ENCODE measurements at regions not wholly inside any gene's neighbourhood (a gene's known extent, or its start where the extent isn't known, plus 50 kb on each side); places are given as distances from the start of the nearest gene placed in this dataset.
"Not testable (repeated sequence)": the region's sequence is repeated elsewhere in the genome, so short reads cannot be mapped to it uniquely, and the experiment has no call there.

DNA sequence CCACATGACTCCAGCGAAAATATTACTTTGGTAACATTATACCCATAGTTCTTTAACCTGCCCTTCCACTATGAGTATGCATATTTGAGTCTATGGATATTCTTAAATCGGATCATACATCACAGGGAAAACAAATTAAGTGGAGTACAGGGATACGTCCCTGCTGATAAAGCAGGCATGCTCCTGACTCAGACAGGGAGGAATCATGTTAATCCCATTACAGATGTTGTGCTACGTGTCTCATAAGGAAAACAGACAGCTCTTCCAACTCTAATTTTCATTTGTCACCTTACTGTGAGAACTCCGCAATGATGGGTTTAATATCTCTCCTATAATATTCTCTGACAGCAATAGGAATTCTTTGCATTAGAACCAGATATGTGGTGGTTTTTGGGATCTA is 469.5 kb upstream of the POM121L12 start:
- DNase-seq = no peak

DNA sequence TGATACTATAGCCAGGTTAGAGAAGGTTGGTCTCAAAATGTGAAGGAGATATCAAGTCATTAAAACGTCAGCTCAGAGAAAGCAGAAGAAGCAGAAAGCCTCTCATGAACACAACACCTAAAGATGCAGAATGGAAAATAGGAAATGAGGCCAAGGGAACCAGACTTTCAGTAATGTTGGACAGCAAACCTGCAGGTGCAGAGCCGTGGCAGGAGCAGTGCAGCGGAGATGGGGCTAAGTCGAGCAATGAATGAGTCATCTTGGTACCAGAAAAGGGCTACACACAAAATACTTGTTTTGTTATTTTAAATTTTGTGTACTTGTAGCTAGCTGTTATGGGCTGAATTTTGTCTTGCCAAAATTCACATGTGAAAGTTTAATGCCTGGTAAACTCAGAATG is 479.6 kb upstream of the POM121L12 start:
- no peak for DNase-seq

DNA sequence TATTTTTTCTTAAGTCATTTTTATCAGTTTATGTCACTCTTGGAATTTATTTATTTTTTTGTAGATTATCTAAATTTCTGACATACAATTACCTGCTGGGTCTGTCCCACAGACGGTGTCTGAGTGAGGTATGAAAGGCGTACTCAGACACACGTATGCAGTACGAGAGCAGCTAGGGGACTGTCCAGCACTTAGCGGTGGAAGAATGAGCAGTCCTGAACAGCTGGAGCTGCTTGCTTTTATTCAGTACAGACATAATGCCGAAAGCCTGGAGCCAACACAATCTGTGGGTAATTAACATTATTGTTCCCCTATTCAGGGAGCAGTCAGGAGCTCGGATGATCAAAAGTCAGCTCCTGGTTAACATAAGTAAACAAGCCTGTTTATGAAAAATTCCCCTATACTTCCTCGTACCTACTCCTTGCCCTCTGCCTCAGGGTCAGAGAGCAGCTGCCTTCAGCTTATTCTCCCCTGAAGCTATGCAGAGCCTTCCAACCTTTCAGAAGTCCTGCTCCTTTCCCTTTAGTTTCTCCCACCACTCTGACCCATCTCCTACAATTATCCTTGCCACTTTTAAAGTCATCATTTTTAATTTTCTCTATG is 488.0 kb upstream of the POM121L12 start:
- no peak for DNase-seq

DNA sequence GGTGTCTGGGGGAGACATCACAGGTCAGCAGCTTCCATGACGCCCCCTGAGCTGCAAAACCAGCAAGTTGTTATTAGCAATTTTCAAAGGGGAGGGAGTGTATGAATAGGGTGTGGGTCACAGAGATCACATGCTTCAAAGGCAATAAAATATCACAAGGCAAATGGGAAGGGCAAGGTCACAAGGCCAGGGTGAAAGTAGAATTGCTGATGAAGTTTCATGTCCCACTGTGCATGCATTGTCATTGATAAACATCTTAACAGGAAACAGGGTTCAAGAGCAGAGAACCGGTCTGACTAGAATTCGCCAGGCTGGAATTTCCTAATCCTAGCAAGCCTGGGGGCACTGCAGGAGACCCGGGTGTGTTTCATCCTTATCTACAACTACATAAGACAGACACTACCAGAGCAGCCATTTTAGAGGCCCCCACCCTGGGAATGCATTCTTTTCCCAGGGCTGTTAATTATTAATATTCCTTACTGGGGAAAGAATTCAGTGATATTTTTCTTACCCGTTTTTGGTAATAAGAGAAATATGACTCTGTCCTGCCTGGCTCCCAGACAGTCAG is 494.2 kb upstream of the POM121L12 start:
- DNase-seq = not testable (repeated sequence)

DNA sequence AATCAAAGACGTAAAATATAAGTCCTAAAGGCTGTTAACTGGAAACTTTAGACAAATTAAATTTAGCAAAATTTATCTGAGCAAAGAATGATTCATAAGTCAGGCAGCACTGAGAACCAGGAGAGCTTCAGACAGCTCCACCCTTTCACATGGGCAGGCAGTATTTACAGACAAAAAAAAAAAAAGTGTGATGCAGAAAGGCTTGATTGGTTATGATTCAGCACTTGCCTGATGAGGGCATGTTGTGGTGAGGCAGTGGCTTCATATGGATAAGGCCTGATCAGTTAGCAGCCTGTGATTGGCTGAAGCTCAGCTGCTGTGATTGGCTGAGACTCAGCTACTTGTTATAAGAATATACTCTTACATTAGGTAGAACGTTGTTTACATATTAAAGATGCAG is 495.4 kb upstream of the POM121L12 start:
- DNase-seq = no peak

DNA sequence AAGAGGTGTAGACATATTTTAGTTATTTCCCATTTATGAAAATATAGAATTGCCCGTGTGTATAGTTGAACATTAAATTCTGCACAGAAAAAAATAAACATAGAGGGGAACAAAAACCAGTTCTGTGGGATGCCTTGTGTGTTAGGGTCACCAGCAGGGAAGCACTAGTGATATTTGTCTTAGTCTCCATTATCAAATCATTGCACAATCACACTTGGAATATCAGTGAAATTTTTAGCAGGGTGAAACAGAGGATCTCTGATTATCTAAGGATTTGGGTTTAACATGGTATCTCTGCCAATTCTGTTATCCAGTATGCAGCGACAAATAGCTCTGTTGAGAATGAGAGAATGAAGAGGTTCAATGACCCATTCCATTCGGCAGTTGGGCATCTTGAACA is 496.0 kb upstream of the POM121L12 start:
- no peak for DNase-seq

DNA sequence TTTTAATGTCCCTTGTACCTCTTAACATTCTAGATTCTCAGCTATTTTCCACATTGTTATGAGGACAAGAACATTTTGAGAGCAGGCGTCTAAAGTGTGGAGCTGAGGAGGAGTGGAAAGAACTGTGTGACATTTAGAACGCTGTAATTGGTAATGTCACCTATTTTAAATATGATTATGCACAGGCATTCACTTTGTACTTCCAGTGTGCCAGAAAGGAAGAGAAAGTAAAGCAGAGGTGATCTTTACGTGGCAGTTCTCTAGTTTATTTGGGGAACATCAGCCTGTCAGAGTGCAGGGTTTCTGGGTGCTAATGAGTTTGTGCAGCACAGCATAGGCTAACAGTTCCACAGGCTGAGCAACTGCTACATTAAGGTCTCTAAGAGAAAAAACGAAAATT is 498.4 kb upstream of the POM121L12 start:
- no peak for DNase-seq

DNA sequence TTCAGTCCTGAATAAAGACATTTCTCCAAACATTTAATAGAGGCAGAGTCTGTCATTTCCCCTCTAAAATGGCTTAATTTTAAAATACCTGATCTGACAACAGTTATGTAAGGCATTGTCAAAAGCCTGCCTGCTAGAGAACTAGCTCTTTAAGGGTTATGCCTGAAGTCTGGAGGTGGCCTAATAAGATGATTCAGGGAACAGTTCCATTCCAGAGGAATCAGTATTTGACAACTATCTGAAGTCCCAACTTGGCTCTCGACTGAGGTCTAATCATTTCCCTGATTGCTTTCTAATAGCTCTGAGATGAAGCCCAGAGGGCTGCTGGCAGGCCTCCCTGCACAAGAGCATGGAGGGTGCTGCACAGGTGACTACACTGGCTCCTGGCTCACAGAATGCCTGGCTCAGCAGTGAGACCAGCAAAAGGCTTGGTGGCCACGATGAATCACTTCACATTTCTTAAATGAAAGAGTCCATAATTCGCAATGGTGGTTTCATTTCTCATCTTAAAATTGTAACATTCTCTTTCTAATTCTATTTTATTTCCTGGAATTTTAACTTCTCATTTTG is 509.6 kb upstream of the POM121L12 start:
- DNase-seq = no peak

DNA sequence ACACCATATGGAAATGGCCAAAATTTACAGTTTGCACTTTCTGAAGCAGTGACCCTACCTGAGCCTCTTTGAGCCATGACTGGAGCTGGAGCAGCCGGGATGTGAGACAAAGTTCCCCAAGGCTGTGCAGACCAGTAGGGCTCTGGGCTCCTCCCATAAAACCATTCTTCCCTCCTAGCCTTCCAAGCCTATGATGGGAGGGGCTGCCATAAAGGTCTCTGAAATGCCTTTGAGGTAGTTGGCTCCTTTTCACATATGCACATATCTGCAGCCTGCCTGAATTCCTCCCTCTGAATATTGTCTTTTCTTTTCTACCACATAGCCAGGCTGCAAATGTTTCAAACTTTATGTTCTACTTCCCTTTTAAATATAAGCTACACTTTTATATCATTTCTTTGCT is 516.6 kb upstream of the POM121L12 start:
- DNase-seq = no peak

DNA sequence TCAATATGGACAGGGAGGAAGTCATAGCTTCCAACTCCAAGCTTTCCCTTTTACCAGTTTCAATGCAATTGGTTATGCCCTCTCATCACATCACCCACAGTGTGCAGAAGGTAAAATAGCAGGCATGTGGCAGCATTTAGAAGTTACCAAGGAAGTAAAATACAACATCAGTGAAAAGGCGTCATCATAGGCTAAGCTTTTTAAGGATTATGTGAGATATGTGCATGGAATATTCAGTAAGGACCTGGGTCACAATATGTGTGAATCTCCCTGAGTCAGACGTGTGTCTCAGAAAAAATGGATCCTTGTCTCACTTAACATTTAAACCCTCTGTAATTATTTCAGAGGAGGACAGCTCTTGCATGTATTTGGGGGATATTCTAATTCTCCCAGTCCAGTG is 522.8 kb upstream of the POM121L12 start:
- DNase-seq = no peak

DNA sequence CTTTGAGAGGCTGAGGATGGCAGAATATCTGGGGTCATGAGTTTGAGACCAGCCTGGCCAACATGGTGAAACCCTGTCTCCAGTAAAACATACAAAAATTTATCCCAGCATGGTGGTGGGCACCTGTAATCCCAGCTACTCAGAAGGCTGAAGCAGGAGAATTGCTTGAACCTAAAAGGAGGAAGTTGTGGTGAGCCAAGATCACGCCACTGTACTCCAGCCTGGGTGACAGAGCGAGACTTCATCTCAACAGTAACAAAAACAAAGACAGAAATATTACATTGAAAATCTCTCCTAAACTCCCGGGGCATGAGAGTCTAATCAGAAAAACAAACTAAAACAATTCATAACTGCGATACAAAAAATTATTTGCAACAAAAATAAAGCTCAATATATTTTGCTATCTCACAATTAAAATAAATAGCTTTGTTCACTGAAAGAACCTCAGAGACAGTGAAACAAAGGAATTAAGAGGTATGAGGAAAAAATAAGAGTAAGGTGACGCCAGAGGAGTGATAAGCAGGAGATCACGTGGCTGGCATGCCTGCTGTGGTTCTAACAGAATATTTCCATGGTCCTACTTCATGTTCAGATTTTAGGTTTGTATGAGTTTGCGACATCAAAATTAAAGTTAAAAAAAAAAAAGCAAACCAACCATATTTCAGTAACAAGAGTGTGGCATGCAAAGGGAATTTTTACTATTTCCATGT is 527.7 kb upstream of the POM121L12 start:
- DNase-seq = no peak

DNA sequence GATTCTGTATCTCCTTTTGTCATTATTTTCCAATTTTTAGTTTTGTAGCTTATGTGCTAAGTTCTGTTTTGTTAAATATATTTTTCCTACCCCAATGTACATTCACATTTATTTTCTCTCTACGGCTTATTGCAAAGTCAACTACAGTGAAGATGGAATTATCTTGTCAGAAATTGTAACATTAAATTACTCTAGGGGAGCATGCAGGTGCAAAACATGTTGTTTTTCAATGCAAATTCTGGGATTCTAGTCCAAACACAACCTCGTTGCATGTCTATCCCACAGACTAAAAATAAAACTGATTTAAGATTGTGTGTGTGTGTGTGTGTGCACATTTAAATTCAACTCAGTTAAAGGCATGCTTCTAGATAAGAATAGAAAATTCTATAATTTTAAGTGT is 529.1 kb upstream of the POM121L12 start:
- no peak for DNase-seq

DNA sequence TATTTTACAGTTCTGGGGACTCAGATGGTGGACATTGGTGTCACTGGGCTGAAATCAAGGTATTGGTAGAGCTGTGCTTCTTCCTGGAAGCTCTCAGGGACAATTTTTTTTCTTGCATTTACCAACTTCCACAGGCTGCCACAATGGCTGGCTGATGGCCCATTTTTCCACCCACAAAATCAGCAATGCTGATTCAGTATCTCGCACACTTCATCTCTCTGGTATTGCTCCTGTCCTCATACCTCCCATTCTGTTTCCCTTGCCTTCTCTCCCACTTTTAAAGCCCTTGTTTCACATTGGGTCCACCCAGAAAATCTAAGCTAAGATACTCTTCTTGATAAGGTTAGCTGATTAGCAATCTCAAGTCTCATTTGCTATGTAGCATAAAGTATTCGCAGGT is 530.9 kb upstream of the POM121L12 start:
- DNase-seq = no peak

DNA sequence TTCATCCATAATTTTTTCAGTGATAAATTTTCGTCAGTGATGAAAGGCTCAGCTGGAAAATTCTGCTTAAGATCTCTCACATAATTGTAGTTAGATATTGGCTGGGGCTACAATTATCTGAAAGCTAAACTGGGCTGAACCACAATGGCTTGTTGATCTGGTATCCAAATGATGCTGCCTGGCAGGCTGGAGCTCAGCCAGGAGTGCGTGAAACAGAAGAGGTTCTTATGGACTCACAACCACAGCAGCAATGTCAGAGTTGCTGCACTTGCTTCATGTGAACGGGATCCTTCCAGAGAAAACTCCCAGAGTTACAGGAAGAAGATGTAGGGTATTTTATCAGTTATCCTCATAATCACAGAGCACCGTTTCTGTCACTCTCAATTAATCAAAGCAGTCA is 533.2 kb upstream of the POM121L12 start:
- DNase-seq = no peak

DNA sequence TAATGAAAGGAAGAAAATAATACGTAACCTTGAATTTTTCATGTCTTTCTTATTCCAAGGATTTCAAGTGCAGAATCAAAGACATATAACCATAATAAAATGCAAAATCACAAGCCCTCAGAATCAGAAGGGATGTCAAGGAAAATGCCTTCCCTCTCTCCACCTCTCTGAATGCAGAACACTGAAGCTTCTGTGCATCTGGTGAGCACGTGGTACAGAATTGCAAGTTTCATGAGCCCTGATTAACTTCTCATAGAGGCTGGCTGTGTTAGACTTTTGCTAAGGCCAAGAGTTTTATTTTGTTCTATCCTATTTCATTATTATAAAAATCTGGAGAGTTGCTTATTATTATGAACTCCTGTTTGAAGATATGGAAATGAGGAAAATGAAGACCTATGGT is 533.7 kb upstream of the POM121L12 start:
- DNase-seq = no peak

DNA sequence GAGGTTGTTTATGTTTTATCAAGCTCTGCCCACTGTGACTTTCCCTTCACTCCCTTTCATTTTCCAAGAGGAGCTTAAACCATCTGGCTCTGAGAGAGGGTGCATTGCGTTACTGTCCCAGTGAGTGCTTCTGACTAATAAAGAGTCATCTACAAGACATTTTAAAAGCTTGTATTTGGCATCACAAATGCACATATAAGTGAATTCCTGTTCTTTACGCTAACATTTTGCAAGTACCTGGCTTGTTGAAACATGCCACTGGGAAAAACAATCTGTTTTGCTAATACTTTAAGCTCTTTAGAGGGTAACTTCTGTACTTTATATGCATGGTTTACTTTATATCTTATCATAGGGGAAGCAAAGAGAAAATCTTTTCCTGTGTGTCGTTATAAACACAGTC is 534.6 kb upstream of the POM121L12 start:
- DNase-seq = no peak

DNA sequence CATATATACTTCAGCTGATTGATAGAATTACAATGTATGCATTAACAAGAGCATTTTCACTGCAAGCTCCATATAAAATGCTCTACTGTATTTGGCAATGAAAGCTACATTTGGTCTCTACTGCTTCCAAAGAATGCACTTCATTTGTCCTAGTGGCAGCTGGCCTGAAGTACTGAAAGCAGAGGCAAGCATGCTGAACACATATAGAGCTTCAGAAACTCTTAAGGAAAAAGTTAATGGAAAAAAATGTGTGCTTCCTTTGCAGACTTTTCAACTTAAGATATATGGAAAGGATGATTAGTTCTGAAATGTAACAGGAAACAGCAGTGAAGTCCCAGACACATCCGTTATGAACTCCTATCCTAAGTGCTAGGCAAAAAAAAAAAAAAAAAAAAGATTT is 537.1 kb upstream of the POM121L12 start:
- no peak for DNase-seq

DNA sequence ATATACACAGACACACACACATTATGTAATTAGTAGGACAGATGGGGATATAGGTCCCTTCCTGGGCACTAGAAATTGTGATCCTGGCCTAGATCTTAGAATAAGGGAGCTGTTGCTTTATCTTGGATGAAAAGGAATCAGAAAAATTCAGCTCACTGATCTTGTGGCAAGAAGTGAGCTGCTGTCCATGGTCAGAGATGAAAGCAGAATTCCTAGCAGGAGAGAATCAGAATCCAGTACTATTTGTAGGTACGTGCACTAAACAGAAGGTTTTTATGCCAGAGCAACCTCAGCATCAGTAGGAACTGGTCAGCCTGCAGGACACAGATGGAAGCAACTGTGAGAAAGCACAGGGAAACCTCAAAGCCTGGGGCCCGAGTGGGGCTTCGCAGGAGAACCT is 549.2 kb upstream of the POM121L12 start:
- DNase-seq = no peak

DNA sequence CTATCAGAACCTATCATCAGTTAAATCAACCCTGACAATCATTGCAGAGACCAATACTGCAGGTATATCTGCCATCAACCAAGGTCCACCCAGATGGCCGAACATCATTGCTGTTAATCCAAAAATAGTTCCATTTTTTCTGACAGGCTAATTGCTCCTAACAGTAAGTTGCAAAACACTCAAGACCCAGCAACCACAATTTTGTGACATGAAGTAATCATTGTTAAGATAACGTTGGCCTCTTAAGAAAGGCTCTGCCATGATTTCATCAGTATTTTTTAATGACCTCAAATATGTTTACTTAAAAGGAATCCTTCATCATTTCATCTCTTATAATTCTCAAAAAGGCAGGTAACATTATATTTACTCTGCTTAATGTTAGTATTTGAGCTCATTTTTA is 553.4 kb upstream of the POM121L12 start:
- DNase-seq = no peak

DNA sequence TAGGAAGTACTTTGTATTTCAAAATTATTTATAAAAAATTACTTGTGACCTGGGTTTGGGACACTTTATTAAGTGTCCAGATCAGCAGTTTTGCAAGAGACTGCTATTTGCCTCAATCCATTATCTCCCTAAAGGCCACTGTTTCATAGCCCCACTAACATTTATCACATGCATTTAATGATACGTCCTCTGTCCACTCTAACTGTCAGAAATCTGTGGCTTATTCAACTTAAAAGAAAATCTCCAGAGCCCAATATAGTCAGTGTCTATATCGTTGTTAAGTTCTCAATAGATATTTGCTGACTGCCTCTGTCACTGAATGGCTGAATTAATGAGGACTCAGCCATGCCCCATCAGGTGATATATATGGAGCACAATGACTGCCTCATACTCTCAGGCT is 553.9 kb upstream of the POM121L12 start:
- DNase-seq = no peak

DNA sequence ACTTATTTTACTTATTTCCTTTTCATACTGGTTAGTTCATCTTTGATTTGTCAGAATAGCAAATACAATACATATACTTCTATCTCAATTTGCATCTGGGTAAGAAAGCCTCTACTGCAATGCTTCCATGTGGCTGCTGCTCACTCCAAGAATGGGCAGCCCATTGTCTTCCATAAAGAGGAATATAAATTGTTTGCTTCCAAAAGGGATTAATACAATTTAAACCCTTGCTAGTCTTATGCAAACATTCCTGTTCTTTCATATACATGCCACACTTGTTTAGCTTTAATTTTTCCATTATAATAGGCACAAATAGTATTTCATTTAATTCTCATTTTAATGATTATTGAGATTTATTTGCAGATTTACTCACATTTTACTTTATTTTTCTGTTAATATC is 555.4 kb upstream of the POM121L12 start:
- no peak for DNase-seq

DNA sequence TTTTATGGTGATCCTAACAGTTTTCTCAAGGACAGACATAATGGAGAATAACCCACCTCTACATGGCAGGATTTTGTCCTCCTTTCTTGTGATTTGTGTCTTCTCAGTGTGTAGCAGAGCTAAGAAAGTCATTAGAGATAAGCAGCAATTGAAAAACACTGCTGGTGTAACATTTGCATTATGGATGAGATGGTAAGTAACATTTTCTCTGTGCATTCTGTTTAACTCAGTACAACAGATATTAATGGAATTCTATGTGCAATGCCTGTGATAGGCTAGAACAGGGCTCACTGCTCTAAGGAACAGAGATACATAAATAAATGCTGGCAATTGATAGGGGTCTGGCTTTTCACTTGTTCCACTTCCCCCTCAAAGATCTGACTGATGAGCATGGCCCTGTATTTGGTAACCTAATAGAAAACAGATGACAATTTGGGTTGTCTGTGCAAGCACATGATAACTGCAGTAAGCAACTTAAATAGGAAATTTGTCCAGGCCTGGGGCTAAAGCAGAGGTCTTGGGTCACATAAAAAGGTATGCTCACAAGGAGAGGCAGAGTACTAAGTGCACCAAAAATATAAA is 560.3 kb upstream of the POM121L12 start:
- DNase-seq = no peak

DNA sequence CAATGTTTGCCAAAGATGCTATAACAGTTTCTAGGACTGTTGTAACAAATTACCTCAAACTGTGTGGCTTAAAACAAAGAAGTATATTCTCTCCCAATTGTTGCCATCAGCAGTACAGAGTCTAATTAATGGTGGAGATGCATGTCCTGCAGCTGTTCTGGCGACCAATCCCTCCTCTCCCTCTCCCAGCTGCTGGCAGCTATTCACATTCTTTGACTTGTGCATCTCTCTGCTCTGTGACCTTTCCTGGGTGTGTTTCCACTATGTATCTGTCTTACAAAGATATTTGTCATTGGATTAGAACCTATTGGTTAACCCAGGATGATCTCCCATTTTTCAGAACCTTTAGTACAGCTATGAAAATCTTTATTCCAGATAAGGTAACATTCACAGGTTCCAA is 561.7 kb upstream of the POM121L12 start:
- DNase-seq = no peak

DNA sequence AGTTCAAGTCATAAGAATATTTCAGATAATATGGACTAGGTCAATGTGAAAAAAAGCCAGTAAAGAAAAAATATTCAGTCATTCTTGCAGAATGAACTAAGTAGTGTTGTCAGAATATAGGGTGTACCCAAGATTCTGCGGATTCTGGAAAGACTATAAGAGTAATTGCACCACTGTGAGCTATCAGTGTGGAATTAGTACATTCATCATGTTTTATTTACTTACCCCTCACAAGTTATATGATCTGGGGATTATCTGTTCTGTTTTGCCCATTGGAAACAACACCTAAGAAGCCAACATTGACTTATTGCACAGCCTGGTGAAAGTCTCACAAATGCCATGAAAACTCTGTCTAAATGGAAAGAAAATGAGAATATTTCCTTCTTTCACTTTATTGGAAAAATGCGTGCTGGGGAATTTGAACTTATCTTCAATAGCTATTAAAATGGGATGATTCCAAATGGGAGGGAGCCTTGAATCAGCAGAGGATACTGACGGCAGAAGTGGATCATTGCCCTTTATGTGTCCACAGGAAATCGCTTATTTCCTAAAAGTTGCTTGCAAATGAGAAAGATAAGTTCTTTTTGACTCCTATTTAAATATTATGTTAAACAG is 563.3 kb upstream of the POM121L12 start:
- DNase-seq = no peak

Data from activated CD4-positive, alpha-beta T cell treated with anti-CD3 and anti-CD28 coated beads, Interleukin-2, amount 50 U/mL, for 16 hours (primary cell).